WTC11 (cell line): ENCODE measurements at regions not wholly inside any gene's neighbourhood (a gene's known extent, or its start where the extent isn't known, plus 50 kb on each side); places are given as distances from the start of the nearest gene placed in this dataset.

Experiments used
- ATAC-seq: fragments of 200-7000 bp; cut with Tn5 transposase; 2 replicates; pipeline ENCODE4 v1.10.0; 2021; ENCODE audit warnings: mild to moderate bottlenecking, moderate library complexity
- CTCF ChIA-PET: fragments of 300-600 bp; sonication (Branson Sonifier 250); formaldehyde crosslinking; loops from one replicate; lab custom pipeline; 2021; ENCODE audit warnings: antibody characterized with exemption; lab: Charles Lee
- POLR2A ChIA-PET: fragments of 350-600 bp; sonication (Branson Sonifier 250); formaldehyde crosslinking; loops from one replicate; lab custom pipeline; 2021; ENCODE audit warnings: antibody characterized with exemption; lab: Charles Lee
- DNase-seq: peaks from one replicate; pipeline ENCODE4 v3.0.0; 2021; ENCODE audit warnings: low spot score
- H3K27ac Mint-ChIP-seq: 2 replicates; pipeline ENCODE4 v1.8.0; 2021; ENCODE audit warnings: mixed read lengths
- H3K27me3 Mint-ChIP-seq: 2 replicates; pipeline ENCODE4 v1.8.0; 2021; ENCODE audit warnings: low read depth, mild to moderate bottlenecking, moderate library complexity, mixed read lengths
- H3K36me3 Mint-ChIP-seq: 2 replicates; pipeline ENCODE4 v1.8.0; 2021; ENCODE audit warnings: mixed read lengths
- H3K4me1 Mint-ChIP-seq: 2 replicates; pipeline ENCODE4 v1.8.0; 2022; ENCODE audit warnings: mixed read lengths
- H3K4me3 Mint-ChIP-seq: 2 replicates; pipeline ENCODE4 v1.8.0; 2021; ENCODE audit warnings: mild to moderate bottlenecking, moderate library complexity, mixed read lengths
- H3K9me3 Mint-ChIP-seq: 2 replicates; pipeline ENCODE4 v1.8.0; 2021; ENCODE audit warnings: mixed read lengths
- ATF1 ChIP-seq: sonication (generic); formaldehyde crosslinking; IDR thresholded peaks from 2 replicates; pipeline ENCODE4 v1.8.1; 2023; ENCODE audit warnings: mild to moderate bottlenecking, moderate library complexity, missing genetic modification reagents
- CBFB ChIP-seq: sonication (generic); formaldehyde crosslinking; IDR thresholded peaks from 2 replicates; pipeline ENCODE4 v1.8.1; 2022; ENCODE audit warnings: mild to moderate bottlenecking, low read depth, missing genetic modification reagents
- ELF4 ChIP-seq: sonication (generic); formaldehyde crosslinking; IDR thresholded peaks from 2 replicates; pipeline ENCODE4 v1.8.1; 2022; ENCODE audit warnings: low read depth, mild to moderate bottlenecking, moderate library complexity, missing genetic modification reagents
- JAZF1 ChIP-seq: fragments of 250-450 bp; sonication (Bioruptor Pico); IDR thresholded peaks from 2 replicates; pipeline ENCODE4 v1.9.0; 2021; ENCODE audit warnings: moderate library complexity, mild to moderate bottlenecking, inconsistent platforms
- NR1H2 ChIP-seq: sonication (generic); formaldehyde crosslinking; IDR thresholded peaks from 2 replicates; pipeline ENCODE4 v1.9.0; 2021; ENCODE audit warnings: mild to moderate bottlenecking, moderate library complexity, missing genetic modification reagents
- PRRX2 ChIP-seq: fragments of 250-450 bp; sonication (Bioruptor Pico); IDR thresholded peaks from 2 replicates; pipeline ENCODE4 v1.8.0; 2021; ENCODE audit warnings: mild to moderate bottlenecking
- SMAD4 ChIP-seq: sonication (generic); formaldehyde crosslinking; IDR thresholded peaks from 2 replicates; pipeline ENCODE4 v1.8.0; 2022; ENCODE audit warnings: mild to moderate bottlenecking, missing genetic modification reagents
- TCF7 ChIP-seq: sonication (generic); formaldehyde crosslinking; IDR thresholded peaks from 2 replicates; pipeline ENCODE4 v1.8.0; 2022; ENCODE audit warnings: mild to moderate bottlenecking, low read depth, missing genetic modification reagents, moderate library complexity
- TP53 ChIP-seq: sonication (generic); formaldehyde crosslinking; IDR thresholded peaks from 2 replicates; pipeline ENCODE4 v1.8.1; 2023; ENCODE audit warnings: mild to moderate bottlenecking, missing genetic modification reagents
- ZNF121 ChIP-seq: sonication (generic); formaldehyde crosslinking; IDR thresholded peaks from 2 replicates; pipeline ENCODE4 v1.8.0; 2023; ENCODE audit warnings: missing genetic modification reagents
- ZNF138 ChIP-seq: sonication (generic); formaldehyde crosslinking; conservative IDR thresholded peaks from 2 replicates; pipeline ENCODE4 v1.8.1; 2022; ENCODE audit warnings: mild to moderate bottlenecking, moderate library complexity, missing genetic modification reagents
- TF ChIP-seq, protein P1 (sequence below): sonication (generic); formaldehyde crosslinking; IDR thresholded peaks from 2 replicates; pipeline ENCODE4 v1.8.1; 2022; ENCODE audit warnings: missing genetic modification reagents, borderline replicate concordance
- TF ChIP-seq, protein P2 (sequence below): sonication (generic); formaldehyde crosslinking; IDR thresholded peaks from 2 replicates; pipeline ENCODE4 v1.8.0; 2023; ENCODE audit warnings: missing genetic modification reagents
- TF ChIP-seq, protein P3 (sequence below): sonication (generic); formaldehyde crosslinking; IDR thresholded peaks from 2 replicates; pipeline ENCODE4 v1.8.0; 2022; ENCODE audit warnings: mild to moderate bottlenecking, missing genetic modification reagents
- TF ChIP-seq, protein P4 (sequence below): sonication (generic); formaldehyde crosslinking; IDR thresholded peaks from 2 replicates; pipeline ENCODE4 v1.8.0; 2023; ENCODE audit warnings: mild to moderate bottlenecking, missing genetic modification reagents
- TF ChIP-seq, protein P5 (sequence below): sonication (generic); formaldehyde crosslinking; IDR thresholded peaks from 2 replicates; pipeline ENCODE4 v1.8.1; 2023; ENCODE audit warnings: mild to moderate bottlenecking, missing genetic modification reagents

DNA sequence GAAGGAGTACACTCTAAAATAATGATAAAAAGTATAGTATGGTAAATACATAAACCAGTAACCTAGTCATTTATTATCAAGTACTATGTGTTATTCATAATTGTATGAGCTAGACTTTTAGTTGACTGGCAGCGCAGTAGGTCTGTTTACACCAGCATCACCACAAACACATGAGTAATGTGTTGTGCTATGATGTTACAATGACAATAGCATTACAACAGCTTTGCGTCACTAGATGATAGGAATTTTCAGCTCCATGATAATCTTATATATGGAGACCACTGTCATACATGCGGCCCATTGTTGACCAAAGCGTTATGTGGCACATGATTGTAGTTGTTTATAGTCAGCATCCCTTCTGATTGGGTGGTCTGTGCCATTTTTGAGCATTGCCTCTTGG lies 138.9 kb upstream of the UBE2E1 start:
- Mint-ChIP-seq H3K4me3 (no peak overlapping the region), H3K27me3 (peaks cover 11% of the 10 kb centered on the region), H3K9me3 (no peaks in the 10 kb centered on the region), H3K36me3 (no peaks in the 10 kb centered on the region), H3K27ac (no peak overlapping the region), H3K4me1 (peaks cover 15% of the 10 kb centered on the region)
- POLR2A ChIA-PET, result interaction anchor here (0.6 kb wide), 1 partner anchor 75 kb away, joined by 3 read pairs; no protein-coding TSS in a partner anchor
- CTCF ChIA-PET, result no interaction called here
- ATAC-seq, result no peak
- no peak for DNase-seq
- TF ChIP-seq TCF7 (CRISPR knock-in tag) (no peak), TP53 (CRISPR knock-in tag) (no peak), ZNF121 (CRISPR knock-in tag) (no peak), SMAD4 (no peak), ZNF138 (CRISPR knock-in tag) (no peak), NR1H2 (CRISPR knock-in tag) (no peak), JAZF1 (no peak), ELF4 (CRISPR knock-in tag) (no peak), ATF1 (CRISPR knock-in tag) (no peak), CBFB (CRISPR knock-in tag) (no peak), PRRX2 (CRISPR knock-in tag) (no peak)
- TF ChIP-seq, protein P1, sequence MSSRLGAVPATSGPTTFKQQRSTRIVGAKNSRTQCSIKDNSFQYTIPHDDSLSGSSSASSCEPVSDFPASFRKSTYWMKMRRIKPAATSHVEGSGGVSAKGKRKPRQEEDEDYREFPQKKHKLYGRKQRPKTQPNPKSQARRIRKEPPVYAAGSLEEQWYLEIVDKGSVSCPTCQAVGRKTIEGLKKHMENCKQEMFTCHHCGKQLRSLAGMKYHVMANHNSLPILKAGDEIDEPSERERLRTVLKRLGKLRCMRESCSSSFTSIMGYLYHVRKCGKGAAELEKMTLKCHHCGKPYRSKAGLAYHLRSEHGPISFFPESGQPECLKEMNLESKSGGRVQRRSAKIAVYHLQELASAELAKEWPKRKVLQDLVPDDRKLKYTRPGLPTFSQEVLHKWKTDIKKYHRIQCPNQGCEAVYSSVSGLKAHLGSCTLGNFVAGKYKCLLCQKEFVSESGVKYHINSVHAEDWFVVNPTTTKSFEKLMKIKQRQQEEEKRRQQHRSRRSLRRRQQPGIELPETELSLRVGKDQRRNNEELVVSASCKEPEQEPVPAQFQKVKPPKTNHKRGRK (CRISPR knock-in tag), result no peak
- TF ChIP-seq, protein P2, sequence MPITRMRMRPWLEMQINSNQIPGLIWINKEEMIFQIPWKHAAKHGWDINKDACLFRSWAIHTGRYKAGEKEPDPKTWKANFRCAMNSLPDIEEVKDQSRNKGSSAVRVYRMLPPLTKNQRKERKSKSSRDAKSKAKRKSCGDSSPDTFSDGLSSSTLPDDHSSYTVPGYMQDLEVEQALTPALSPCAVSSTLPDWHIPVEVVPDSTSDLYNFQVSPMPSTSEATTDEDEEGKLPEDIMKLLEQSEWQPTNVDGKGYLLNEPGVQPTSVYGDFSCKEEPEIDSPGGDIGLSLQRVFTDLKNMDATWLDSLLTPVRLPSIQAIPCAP (CRISPR knock-in tag), result no peak
- TF ChIP-seq, protein P3, sequence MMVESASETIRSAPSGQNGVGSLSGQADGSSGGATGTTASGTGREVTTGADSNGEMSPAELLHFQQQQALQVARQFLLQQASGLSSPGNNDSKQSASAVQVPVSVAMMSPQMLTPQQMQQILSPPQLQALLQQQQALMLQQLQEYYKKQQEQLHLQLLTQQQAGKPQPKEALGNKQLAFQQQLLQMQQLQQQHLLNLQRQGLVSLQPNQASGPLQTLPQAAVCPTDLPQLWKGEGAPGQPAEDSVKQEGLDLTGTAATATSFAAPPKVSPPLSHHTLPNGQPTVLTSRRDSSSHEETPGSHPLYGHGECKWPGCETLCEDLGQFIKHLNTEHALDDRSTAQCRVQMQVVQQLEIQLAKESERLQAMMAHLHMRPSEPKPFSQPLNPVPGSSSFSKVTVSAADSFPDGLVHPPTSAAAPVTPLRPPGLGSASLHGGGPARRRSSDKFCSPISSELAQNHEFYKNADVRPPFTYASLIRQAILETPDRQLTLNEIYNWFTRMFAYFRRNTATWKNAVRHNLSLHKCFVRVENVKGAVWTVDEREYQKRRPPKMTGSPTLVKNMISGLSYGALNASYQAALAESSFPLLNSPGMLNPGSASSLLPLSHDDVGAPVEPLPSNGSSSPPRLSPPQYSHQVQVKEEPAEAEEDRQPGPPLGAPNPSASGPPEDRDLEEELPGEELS, result no peak
- TF ChIP-seq, protein P4, sequence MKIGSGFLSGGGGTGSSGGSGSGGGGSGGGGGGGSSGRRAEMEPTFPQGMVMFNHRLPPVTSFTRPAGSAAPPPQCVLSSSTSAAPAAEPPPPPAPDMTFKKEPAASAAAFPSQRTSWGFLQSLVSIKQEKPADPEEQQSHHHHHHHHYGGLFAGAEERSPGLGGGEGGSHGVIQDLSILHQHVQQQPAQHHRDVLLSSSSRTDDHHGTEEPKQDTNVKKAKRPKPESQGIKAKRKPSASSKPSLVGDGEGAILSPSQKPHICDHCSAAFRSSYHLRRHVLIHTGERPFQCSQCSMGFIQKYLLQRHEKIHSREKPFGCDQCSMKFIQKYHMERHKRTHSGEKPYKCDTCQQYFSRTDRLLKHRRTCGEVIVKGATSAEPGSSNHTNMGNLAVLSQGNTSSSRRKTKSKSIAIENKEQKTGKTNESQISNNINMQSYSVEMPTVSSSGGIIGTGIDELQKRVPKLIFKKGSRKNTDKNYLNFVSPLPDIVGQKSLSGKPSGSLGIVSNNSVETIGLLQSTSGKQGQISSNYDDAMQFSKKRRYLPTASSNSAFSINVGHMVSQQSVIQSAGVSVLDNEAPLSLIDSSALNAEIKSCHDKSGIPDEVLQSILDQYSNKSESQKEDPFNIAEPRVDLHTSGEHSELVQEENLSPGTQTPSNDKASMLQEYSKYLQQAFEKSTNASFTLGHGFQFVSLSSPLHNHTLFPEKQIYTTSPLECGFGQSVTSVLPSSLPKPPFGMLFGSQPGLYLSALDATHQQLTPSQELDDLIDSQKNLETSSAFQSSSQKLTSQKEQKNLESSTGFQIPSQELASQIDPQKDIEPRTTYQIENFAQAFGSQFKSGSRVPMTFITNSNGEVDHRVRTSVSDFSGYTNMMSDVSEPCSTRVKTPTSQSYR (CRISPR knock-in tag), result no peak
- TF ChIP-seq, protein P5, sequence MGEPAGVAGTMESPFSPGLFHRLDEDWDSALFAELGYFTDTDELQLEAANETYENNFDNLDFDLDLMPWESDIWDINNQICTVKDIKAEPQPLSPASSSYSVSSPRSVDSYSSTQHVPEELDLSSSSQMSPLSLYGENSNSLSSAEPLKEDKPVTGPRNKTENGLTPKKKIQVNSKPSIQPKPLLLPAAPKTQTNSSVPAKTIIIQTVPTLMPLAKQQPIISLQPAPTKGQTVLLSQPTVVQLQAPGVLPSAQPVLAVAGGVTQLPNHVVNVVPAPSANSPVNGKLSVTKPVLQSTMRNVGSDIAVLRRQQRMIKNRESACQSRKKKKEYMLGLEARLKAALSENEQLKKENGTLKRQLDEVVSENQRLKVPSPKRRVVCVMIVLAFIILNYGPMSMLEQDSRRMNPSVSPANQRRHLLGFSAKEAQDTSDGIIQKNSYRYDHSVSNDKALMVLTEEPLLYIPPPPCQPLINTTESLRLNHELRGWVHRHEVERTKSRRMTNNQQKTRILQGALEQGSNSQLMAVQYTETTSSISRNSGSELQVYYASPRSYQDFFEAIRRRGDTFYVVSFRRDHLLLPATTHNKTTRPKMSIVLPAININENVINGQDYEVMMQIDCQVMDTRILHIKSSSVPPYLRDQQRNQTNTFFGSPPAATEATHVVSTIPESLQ (CRISPR knock-in tag), result no peak
